LNCaP clone FGC (cell line): ENCODE measurements at regions not wholly inside any gene's neighbourhood (a gene's known extent, or its start where the extent isn't known, plus 50 kb on each side); places are given as distances from the start of the nearest gene placed in this dataset.

Source experiments
- DNase-seq: peaks from one replicate; pipeline ENCODE4 v3.0.0-alpha.2; 2011; ENCODE audit warnings: low read depth
- H3K4me3 ChIP-seq: 2 replicates; pipeline ENCODE4 v1.5.1; 2011; ENCODE audit warnings: mild to moderate bottlenecking, low read depth, low read length, control low read depth
- CTCF ChIP-seq: IDR thresholded peaks from 2 replicates; pipeline ENCODE4 v1.5.1; 2012; ENCODE audit warnings: mild to moderate bottlenecking; ENCODE audit not compliant: control insufficient read depth, insufficient read depth; ENCODE audit errors: extremely low read depth

- DNase-seq: no peak
- no peak for TF ChIP-seq CTCF
- H3K4me3 ChIP-seq: no peak overlapping the region
Observed at GRCh38 chr2:240208096-240208495, 67.6 kb upstream of the OTOS start.

DNA sequence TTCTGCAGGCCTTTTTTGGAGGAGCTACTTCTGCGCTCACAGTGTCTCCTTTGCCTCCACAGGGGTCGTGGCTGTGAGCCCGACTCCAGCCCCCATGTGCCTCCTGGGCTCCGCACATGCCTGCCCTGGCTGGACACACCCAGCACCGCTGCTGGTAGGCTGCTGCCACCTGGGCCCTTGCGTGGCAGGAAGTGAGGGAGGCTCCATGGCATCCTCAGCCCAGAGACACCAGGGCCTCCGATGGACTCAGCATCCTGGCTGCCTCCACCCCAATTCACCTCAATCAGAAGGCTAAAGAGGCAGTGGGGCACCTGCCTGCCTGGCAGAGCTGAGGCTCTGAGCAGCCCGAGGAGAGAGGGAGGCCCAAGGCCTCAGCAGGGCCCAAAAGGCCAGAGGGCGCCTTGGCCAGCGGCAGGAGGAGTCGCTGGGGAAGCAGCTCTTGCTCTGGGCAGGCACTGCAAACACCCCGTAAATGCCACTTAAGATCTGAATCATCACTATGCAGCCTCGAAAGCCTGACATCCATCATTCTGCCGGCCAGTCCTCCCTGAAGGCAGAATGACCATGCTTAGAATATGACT lies 68.3 kb upstream of the OTOS start:
- no peak overlapping the region for H3K4me3 ChIP-seq
- TF ChIP-seq CTCF: no peak
- no peak for DNase-seq

DNA sequence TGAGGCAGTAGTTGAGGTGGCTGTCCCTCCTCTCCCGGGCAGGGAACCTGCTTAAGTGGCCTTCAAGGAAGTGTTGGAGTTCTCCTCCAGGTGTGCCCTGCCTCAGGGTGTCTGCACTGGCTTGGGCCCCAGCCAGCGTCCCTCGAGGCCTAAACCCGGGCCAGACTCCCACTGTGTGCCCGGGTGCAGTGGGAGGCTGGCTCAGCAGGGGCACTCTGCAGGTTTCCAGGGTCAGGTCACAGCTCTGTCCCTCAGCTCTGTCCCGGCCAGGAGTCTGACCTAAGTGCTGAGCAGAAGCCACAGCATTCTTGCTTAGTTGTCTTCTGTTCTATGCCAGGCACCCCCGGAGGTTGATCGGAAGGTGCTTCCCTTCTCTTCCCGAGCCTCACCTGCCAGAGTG lies 69.0 kb upstream of the OTOS start:
- no peak for DNase-seq
- no peak overlapping the region for H3K4me3 ChIP-seq
- no peak for TF ChIP-seq CTCF

DNA sequence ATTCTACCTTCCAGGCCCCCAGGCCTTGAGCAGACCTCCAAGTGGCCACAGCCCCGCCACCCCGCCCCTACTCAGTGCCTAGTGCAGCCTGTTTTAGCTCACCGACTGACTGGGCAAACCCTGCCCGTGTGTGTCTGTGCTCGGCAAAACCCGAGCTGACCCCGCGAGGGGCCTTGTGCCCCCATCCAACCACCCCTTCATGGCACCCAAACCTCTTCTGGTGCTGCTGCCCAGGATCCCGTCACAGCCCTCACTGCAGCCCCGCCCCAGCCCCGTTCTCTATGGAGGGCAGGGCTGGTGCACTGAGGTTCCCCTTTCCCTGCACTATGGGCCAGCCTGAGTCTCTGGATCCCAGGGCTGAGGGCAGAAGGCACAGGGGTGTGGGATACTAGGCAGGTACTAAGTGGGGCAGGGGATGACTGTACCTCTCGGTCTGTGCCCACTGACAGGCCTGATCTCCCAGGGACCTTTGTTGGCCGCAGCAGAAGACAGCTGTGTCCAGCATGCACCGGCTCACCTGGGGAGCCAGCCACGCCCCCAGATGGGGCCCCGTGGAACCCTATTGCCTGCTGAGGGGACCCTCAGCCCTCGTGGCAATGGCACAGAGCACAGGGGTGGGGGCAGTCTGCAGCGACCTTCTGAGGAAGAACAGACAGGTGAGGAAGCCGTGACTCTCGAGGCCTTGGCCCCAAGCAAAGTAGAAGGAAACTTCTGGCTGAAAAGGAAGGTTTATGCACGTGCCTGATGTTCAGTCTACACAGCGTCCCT lies 69.9 kb upstream of the OTOS start:
- H3K4me3 ChIP-seq: no peak overlapping the region
- TF ChIP-seq CTCF: no peak
- no peak for DNase-seq

DNA sequence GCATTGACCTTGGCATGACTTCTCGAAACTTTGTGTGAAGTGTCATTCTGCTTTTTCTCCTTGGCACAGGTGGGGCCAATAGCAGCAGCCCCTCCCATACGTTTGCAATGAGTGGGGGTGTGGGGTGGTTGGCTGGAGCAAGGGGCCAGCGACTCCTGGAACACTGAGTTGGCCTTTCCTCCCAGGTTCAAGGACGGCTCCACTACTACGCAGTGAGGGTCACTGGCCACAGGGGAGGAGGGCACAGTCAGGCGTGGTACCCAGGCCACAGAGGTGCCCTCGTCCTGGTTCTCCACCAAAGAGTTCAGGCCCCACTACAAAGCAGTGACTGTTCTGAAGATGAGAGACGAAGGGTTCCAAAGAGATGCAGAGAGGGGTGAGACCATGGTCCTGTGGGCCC lies 70.6 kb upstream of the OTOS start:
- no peak overlapping the region for H3K4me3 ChIP-seq
- no peak for DNase-seq
- no peak for TF ChIP-seq CTCF

GRCh38 chr2:240211598-240212424 lies 71.4 kb upstream of the OTOS start:
- no peak overlapping the region for H3K4me3 ChIP-seq
- TF ChIP-seq CTCF: no peak
- no peak for DNase-seq
